ENCODE measurements at regions not wholly inside any gene's neighbourhood (a gene's known extent, or its start where the extent isn't known, plus 50 kb on each side); places are given as distances from the start of the nearest gene placed in this dataset.

DNA sequence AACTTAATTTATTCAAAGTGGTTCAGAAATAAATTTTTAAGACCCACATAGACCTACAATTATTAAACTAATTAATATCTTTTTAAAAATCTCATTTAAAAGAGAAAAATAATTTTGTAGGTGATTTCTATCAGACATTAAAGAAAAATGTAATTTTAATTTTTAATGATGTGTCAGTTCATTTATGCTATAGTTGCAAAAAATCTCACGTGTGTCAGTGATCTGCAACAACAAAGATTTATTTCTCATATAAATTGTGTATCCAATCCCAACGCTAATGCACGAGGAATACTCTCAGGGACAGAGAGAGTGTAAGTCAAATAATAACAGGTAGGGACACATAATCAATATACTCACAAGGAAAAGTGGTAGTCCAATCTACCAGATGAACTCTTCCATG is 456.6 kb upstream of the CCDC54 start:
- Histone ChIP-seq H3K36me3 (ENCODE audit: control insufficient read depth, insufficient read depth, low read length) (no peaks in the 10 kb centered on the region), H3K27me3 (ENCODE audit: control insufficient read depth, insufficient read depth, low read length) (no peaks in the 10 kb centered on the region), H3K27ac (ENCODE audit: low read length) (no peak overlapping the region), H3K4me3 (ENCODE audit: low read length) (no peak overlapping the region), H3K4me1 (ENCODE audit: control insufficient read depth, insufficient read depth, low read length) (no peaks in the 10 kb centered on the region), H3K9me3 (ENCODE audit: control insufficient read depth, low read depth, low read length) (no peaks in the 10 kb centered on the region)
- DNase-seq: no peak
- 100% methylated on average over 2 of the region's 3 CpGs for WGBS (ENCODE audit: insufficient coverage, low lambda C conversion rate)

DNA sequence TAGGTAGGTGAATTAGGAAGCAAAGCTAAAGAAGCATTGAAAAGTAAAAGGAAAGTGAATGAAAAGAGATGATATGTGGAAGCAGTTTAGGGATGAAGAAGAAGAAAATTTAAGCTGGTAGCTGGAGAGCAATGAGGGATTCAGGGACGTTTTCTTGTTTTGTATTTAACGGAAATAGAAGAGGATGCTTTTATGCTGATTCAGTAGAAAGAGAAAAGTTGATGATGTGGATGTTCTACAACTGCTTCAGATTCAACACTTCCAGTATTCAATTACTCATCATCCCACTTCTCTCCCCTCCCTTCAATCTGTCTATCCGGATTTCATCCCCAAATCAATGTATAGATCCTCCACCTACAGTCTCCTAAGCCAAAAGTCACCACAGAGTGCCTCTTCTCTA is 448.2 kb upstream of the CCDC54 start:
- 93% methylated on average over 3 of the region's 3 CpGs for WGBS (ENCODE audit: insufficient coverage, low lambda C conversion rate)

DNA sequence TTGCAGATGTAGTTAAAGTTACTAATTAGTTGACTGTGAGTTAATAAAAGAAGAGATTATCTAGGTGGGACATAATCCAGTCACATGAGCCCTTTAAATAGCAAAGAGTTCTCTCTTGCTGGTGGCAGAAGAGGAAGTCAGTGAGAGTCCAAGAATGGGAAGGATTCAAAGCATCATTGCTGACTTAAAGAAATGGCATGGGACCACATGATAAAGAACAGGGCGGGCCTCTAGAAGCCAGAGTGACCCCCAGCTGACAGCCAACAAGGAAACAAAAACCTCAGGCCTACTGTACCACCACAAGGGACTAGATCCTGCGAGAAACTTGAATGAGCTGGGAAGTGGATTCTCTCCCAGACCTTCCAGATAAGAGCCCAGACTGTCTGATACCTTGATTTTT is 447.2 kb upstream of the CCDC54 start:
- Histone ChIP-seq H3K36me3 (ENCODE audit: control insufficient read depth, insufficient read depth, low read length) (no peaks in the 10 kb centered on the region), H3K9me3 (ENCODE audit: control insufficient read depth, low read depth, low read length) (no peaks in the 10 kb centered on the region), H3K27ac (ENCODE audit: low read length) (no peak overlapping the region), H3K27me3 (ENCODE audit: control insufficient read depth, insufficient read depth, low read length) (no peaks in the 10 kb centered on the region), H3K4me3 (ENCODE audit: low read length) (no peak overlapping the region), H3K4me1 (ENCODE audit: control insufficient read depth, insufficient read depth, low read length) (no peaks in the 10 kb centered on the region)
- no peak for DNase-seq
- WGBS (ENCODE audit: insufficient coverage, low lambda C conversion rate): no CpG with 5 or more reads among the region's 2 CpGs

More for the DNA sequence above, 448.2 kb upstream of the CCDC54 start:
- no peak for DNase-seq
- Histone ChIP-seq H3K36me3 (ENCODE audit: control insufficient read depth, insufficient read depth, low read length) (no peaks in the 10 kb centered on the region), H3K27ac (ENCODE audit: low read length) (no peak overlapping the region), H3K27me3 (ENCODE audit: control insufficient read depth, insufficient read depth, low read length) (no peaks in the 10 kb centered on the region), H3K9me3 (ENCODE audit: control insufficient read depth, low read depth, low read length) (no peaks in the 10 kb centered on the region), H3K4me3 (ENCODE audit: low read length) (no peak overlapping the region), H3K4me1 (ENCODE audit: control insufficient read depth, insufficient read depth, low read length) (no peaks in the 10 kb centered on the region)

DNA sequence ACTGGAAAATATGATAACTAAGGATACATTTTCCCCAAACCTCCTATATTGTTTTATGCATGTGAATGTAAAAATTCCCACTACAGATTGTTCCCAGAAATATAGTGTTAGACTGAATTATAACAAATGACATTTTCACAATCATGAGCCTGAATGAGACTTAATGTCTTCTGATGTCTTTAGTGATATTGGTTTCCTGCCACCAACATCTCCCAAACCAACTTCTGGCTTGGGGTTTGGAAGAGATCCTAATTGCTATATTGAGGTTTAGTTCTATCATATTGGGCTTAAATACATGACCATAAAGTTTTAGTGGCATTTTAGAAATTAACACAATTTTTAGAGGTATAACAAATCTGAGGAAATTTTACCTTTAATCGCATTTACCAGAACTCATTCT is 445.3 kb upstream of the CCDC54 start:
- H3K9me3 ChIP-seq (ENCODE audit: control insufficient read depth, low read depth, low read length): no peaks in the 10 kb centered on the region
- H3K27ac ChIP-seq (ENCODE audit: low read length): no peak overlapping the region
- no peaks in the 10 kb centered on the region for H3K4me1 ChIP-seq (ENCODE audit: control insufficient read depth, insufficient read depth, low read length)
- no peaks in the 10 kb centered on the region for H3K27me3 ChIP-seq (ENCODE audit: control insufficient read depth, insufficient read depth, low read length)
- WGBS (ENCODE audit: insufficient coverage, low lambda C conversion rate): 100% methylated on average over 1 of the region's 1 CpG
- no peak for DNase-seq
- H3K4me3 ChIP-seq (ENCODE audit: low read length): no peak overlapping the region
- no peaks in the 10 kb centered on the region for H3K36me3 ChIP-seq (ENCODE audit: control insufficient read depth, insufficient read depth, low read length)

DNA sequence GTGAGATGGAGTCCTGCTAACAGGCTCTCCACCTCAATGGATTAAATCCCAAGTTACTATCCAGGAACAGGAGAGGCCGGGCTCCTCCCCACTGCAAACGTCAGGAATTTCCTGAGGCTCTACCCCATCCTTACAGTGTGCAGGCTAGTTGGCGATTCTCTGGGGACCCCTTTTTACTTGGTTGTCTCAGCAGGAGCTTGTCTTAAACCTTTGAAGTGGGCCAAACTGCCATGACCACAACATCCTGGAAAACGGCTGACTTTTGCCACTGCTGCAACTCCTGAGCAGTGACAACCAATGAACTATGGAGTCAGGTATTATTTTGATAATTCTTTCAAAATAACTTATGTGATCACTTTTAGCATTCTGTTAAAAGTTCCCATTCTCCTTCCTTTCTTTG is 440.9 kb upstream of the CCDC54 start:
- Histone ChIP-seq H3K4me3 (ENCODE audit: low read length) (no peak overlapping the region), H3K27me3 (ENCODE audit: control insufficient read depth, insufficient read depth, low read length) (no peaks in the 10 kb centered on the region), H3K9me3 (ENCODE audit: control insufficient read depth, low read depth, low read length) (no peaks in the 10 kb centered on the region), H3K27ac (ENCODE audit: low read length) (no peak overlapping the region), H3K4me1 (ENCODE audit: control insufficient read depth, insufficient read depth, low read length) (no peaks in the 10 kb centered on the region), H3K36me3 (ENCODE audit: control insufficient read depth, insufficient read depth, low read length) (no peaks in the 10 kb centered on the region)
- no peak for DNase-seq
- no CpG with 5 or more reads among the region's 4 CpGs for WGBS (ENCODE audit: insufficient coverage, low lambda C conversion rate)

DNA sequence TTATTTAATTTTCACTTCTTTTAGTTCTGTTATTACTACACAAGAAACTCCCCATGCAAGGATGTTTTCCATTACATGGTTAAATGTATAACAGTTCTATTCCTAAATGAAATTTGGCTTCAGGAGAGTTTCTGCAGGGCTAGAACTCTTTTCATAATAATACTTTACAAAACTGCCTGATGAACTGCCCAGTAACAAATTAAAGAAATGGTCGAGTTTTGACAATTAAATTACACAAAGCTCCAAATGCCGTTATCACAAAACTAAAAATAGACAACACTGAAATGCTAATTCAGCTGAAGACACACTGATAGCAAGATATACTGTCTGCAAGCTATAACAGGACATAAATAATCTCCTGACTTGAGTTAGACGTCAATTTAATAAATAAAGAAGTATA is 435.2 kb upstream of the CCDC54 start:
- Histone ChIP-seq H3K36me3 (ENCODE audit: control insufficient read depth, insufficient read depth, low read length) (no peaks in the 10 kb centered on the region), H3K27me3 (ENCODE audit: control insufficient read depth, insufficient read depth, low read length) (no peaks in the 10 kb centered on the region), H3K4me1 (ENCODE audit: control insufficient read depth, insufficient read depth, low read length) (no peaks in the 10 kb centered on the region), H3K4me3 (ENCODE audit: low read length) (no peak overlapping the region), H3K9me3 (ENCODE audit: control insufficient read depth, low read depth, low read length) (no peaks in the 10 kb centered on the region), H3K27ac (ENCODE audit: low read length) (no peak overlapping the region)
- no peak for DNase-seq
- 29% methylated on average over 1 of the region's 3 CpGs for WGBS (ENCODE audit: insufficient coverage, low lambda C conversion rate)

DNA sequence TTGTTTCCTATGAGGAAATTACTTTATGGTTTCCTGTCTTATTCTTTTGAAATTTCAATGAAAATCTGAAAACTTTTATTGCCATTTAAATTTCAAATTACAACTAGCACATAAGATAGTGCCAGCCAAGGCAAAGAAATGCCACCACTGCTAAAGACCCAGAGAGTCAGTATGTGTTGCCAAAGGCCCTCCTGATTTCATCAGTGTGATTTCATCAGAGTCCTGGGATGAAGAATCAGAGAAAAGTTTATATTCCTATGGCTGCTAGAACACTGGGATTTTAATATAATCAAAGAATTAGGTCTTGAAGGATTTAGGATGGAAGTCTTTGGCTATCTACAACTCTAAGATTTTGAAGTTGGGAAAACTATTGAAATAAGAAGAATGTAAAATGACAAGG is 434.2 kb upstream of the CCDC54 start:
- Histone ChIP-seq H3K36me3 (ENCODE audit: control insufficient read depth, insufficient read depth, low read length) (no peaks in the 10 kb centered on the region), H3K9me3 (ENCODE audit: control insufficient read depth, low read depth, low read length) (no peaks in the 10 kb centered on the region), H3K27me3 (ENCODE audit: control insufficient read depth, insufficient read depth, low read length) (no peaks in the 10 kb centered on the region), H3K4me3 (ENCODE audit: low read length) (no peak overlapping the region), H3K4me1 (ENCODE audit: control insufficient read depth, insufficient read depth, low read length) (no peaks in the 10 kb centered on the region), H3K27ac (ENCODE audit: low read length) (no peak overlapping the region)
- DNase-seq: no peak

DNA sequence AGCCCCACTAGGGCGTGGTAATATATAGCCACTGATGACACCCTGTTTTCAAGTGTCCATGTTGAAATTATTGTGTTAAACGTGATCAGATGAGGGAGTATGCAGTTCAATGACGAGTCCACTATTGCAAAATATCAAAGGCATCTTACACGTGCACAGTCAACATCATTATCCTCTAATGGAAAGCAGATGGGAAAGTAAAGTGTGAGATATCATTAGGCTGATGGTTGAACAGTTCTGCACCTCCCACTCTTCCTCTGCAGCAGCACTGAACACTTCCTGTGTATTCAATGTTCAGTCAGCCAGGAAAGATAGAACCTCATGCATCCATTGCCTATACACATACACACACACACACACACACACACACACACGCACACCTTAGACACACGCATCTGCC is 431.8 kb upstream of the CCDC54 start:
- Histone ChIP-seq H3K4me1 (ENCODE audit: control insufficient read depth, insufficient read depth, low read length) (no peaks in the 10 kb centered on the region), H3K9me3 (ENCODE audit: control insufficient read depth, low read depth, low read length) (no peaks in the 10 kb centered on the region), H3K36me3 (ENCODE audit: control insufficient read depth, insufficient read depth, low read length) (no peaks in the 10 kb centered on the region), H3K27me3 (ENCODE audit: control insufficient read depth, insufficient read depth, low read length) (no peaks in the 10 kb centered on the region), H3K27ac (ENCODE audit: low read length) (no peak overlapping the region), H3K4me3 (ENCODE audit: low read length) (no peak overlapping the region)
- DNase-seq: no peak
- WGBS (ENCODE audit: insufficient coverage, low lambda C conversion rate): no CpG with 5 or more reads among the region's 6 CpGs

DNA sequence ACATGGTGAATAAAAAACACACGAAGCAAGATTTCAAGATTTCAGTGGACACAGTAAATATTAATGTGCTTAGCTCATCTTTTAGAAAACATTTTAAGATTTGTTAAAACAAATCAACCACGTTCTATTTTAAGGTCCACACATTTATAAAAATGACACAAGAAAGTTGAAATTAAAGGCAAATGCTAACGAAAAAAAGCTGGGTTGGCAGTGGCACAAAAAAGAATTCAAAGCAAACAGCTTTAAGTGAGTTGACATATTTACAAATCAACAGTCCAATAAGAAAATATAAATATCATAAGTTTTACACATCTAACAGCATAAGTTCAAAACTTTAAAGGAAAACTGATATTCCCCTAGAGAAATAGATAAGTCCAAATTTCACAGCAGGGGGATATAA is 430.4 kb upstream of the CCDC54 start:
- no peaks in the 10 kb centered on the region for H3K4me1 ChIP-seq (ENCODE audit: control insufficient read depth, insufficient read depth, low read length)
- no peaks in the 10 kb centered on the region for H3K9me3 ChIP-seq (ENCODE audit: control insufficient read depth, low read depth, low read length)
- H3K27me3 ChIP-seq (ENCODE audit: control insufficient read depth, insufficient read depth, low read length): no peaks in the 10 kb centered on the region
- H3K4me3 ChIP-seq (ENCODE audit: low read length): no peak overlapping the region
- WGBS (ENCODE audit: insufficient coverage, low lambda C conversion rate): 58% methylated on average over 3 of the region's 3 CpGs
- H3K36me3 ChIP-seq (ENCODE audit: control insufficient read depth, insufficient read depth, low read length): no peaks in the 10 kb centered on the region
- no peak for DNase-seq
- no peak overlapping the region for H3K27ac ChIP-seq (ENCODE audit: low read length)

DNA sequence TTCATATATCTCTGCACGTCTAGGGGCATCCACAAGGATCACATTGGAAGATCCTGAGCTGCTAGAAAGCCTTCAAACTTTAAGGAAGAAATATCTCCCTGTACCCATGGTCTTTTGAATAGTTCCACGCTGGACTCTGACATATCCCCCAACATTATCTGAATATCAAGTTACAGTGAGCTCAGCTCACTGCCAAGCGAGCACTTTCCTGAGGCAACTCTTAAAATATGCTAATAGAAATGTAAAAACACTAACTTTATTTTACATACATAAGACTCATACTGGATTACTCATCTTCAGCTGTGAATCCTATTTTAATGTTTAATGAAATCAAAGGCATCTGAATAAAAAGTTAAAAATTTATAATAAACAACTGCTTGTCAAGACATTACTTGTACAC is 420.2 kb upstream of the CCDC54 start:
- Histone ChIP-seq H3K4me3 (ENCODE audit: low read length) (no peak overlapping the region), H3K36me3 (ENCODE audit: control insufficient read depth, insufficient read depth, low read length) (no peaks in the 10 kb centered on the region), H3K27me3 (ENCODE audit: control insufficient read depth, insufficient read depth, low read length) (no peaks in the 10 kb centered on the region), H3K9me3 (ENCODE audit: control insufficient read depth, low read depth, low read length) (no peaks in the 10 kb centered on the region), H3K4me1 (ENCODE audit: control insufficient read depth, insufficient read depth, low read length) (no peaks in the 10 kb centered on the region), H3K27ac (ENCODE audit: low read length) (no peak overlapping the region)
- DNase-seq: no peak
- 100% methylated on average over 1 of the region's 3 CpGs for WGBS (ENCODE audit: insufficient coverage, low lambda C conversion rate)

DNA sequence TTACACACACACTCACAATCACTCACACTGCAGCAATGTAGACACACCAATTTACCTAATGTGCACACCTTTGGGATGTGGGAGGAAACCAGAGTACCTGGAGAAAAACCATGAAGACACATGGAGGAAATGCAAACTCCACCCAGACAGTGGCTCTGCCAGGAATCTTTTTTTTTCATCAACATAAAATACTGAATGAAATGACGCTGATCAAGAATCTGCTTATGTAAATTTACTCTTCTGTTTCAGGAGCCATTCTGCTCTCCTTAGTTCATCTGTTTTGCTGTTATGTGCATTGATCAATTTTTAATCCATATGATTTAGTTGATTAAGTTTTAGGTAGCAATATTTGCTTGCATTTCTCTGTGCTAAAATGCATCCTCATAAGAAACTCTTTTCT is 414.2 kb upstream of the CCDC54 start:
- Histone ChIP-seq H3K4me3 (ENCODE audit: low read length) (no peak overlapping the region), H3K9me3 (ENCODE audit: control insufficient read depth, low read depth, low read length) (no peaks in the 10 kb centered on the region)
- 0% methylated on average over 1 of the region's 1 CpG for WGBS (ENCODE audit: insufficient coverage, low lambda C conversion rate)

More for the DNA sequence above, 414.2 kb upstream of the CCDC54 start:
- H3K4me1 ChIP-seq (ENCODE audit: control insufficient read depth, insufficient read depth, low read length): no peaks in the 10 kb centered on the region
- H3K27me3 ChIP-seq (ENCODE audit: control insufficient read depth, insufficient read depth, low read length): no peaks in the 10 kb centered on the region
- H3K36me3 ChIP-seq (ENCODE audit: control insufficient read depth, insufficient read depth, low read length): no peaks in the 10 kb centered on the region
- DNase-seq: no peak
- H3K27ac ChIP-seq (ENCODE audit: low read length): no peak overlapping the region
